ENCODE measurements at regions not wholly inside any gene's neighbourhood (a gene's known extent, or its start where the extent isn't known, plus 50 kb on each side); places are given as distances from the start of the nearest gene placed in this dataset.

DNA sequence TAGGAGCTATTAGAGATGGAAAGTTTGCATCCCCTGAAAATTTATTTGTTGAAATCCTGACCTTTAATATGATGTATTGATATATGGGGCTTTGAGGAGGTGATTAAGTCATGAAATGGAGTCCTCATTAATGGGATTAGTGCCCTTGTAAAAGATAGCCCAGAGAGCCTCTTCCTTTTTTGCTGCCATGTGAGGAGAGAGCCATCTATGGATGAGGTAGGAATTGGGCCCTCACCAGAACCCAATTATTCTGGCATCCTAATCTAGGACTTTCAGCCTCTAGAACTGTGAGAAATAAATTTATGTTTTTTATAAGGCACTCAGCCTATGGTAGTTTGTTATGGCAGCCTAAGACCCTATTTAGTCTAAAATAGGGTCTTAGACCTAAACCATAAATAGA is 250.2 kb upstream of the SLITRK1 start:
- no peaks in the 10 kb centered on the region for H3K9me2 ChIP-seq (ENCODE audit: insufficient read depth)
- no TSS peak for BruUV-seq (replicated peaks)
- POLR2A ChIA-PET (ENCODE audit: unreplicated experiment), result no interaction called here
- intact Hi-C loops (cut with micrococcal nuclease; ENCODE audit: unreplicated experiment), result no loop called here
- no peaks in the 10 kb centered on the region for H3F3A ChIP-seq (ENCODE audit: insufficient read depth, low read depth)
- no peak overlapping the region for H3K4me2 ChIP-seq
- no peak overlapping the region for H2AFZ ChIP-seq
- H3K36me3 ChIP-seq (ENCODE audit: low read depth), result no peaks in the 10 kb centered on the region
- no peak for TF ChIP-seq EZH2 (IDR thresholded peaks at IDR 0.05; ENCODE audit: low read depth)
- TF ChIP-seq CTCF (conservative IDR thresholded peaks at IDR 0.05), result no peak
- no peaks in the 10 kb centered on the region for H3K79me2 ChIP-seq (ENCODE audit: low read depth)
- no peaks in the 10 kb centered on the region for H3K27me3 ChIP-seq (ENCODE audit: insufficient read depth, low read depth)
- DNase-seq, result no peak
- H3K4me1 ChIP-seq (replicated peaks; ENCODE audit: insufficient read depth), result no peaks in the 10 kb centered on the region
- H3K27ac ChIP-seq, result no peak overlapping the region
- H3K9me3 ChIP-seq (ENCODE audit: insufficient read depth, low read depth), result no peaks in the 10 kb centered on the region
- H4K20me1 ChIP-seq (ENCODE audit: insufficient read depth), result no peaks in the 10 kb centered on the region
- CTCF ChIA-PET, result no interaction called here
- H3K4me3 ChIP-seq, result no peak overlapping the region

DNA sequence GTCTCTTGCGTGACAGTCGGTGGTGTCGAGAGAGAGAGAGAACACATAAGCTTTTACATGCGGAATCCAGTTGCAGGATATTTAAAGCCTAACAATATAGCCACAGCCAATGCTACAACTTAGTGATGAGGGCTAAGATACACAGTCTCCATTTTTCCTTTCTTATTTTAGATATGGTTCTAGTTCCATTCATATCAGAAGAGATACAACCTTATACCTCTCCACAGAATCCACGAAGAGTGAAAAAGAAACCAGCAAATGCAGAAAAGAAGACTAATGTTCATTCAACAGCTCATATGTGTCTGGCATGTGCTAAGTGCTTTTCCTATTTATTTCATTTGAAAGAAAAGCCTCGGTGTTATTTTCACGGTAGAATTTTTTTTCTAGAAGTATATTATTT is 249.0 kb upstream of the SLITRK1 start:
- BruUV-seq (replicated peaks), result no TSS peak
- POLR2A ChIA-PET (ENCODE audit: unreplicated experiment), result no interaction called here
- no peaks in the 10 kb centered on the region for H3K9me3 ChIP-seq (ENCODE audit: insufficient read depth, low read depth)
- H4K20me1 ChIP-seq (ENCODE audit: insufficient read depth), result no peaks in the 10 kb centered on the region
- H3K4me2 ChIP-seq, result no peak overlapping the region
- H3K27ac ChIP-seq, result no peak overlapping the region
- CTCF ChIA-PET, result no interaction called here
- H3K4me1 ChIP-seq (replicated peaks; ENCODE audit: insufficient read depth), result no peaks in the 10 kb centered on the region
- no peaks in the 10 kb centered on the region for H3K79me2 ChIP-seq (ENCODE audit: low read depth)
- H3F3A ChIP-seq (ENCODE audit: insufficient read depth, low read depth), result no peaks in the 10 kb centered on the region
- H3K36me3 ChIP-seq (ENCODE audit: low read depth), result no peaks in the 10 kb centered on the region
- no peak overlapping the region for H2AFZ ChIP-seq
- TF ChIP-seq EZH2 (IDR thresholded peaks at IDR 0.05; ENCODE audit: low read depth) (no peak), CTCF (conservative IDR thresholded peaks at IDR 0.05) (no peak)
- intact Hi-C loops (cut with micrococcal nuclease; ENCODE audit: unreplicated experiment), result no loop called here
- no peak for DNase-seq
- H3K4me3 ChIP-seq, result no peak overlapping the region
- H3K27me3 ChIP-seq (ENCODE audit: insufficient read depth, low read depth), result no peaks in the 10 kb centered on the region
- H3K9me2 ChIP-seq (ENCODE audit: insufficient read depth), result no peaks in the 10 kb centered on the region

- CTCF ChIA-PET, result no interaction called here
- Histone ChIP-seq H3K79me2 (ENCODE audit: low read depth) (no peaks in the 10 kb centered on the region), H4K20me1 (ENCODE audit: insufficient read depth) (no peaks in the 10 kb centered on the region), H3K27ac (no peak overlapping the region), H3F3A (ENCODE audit: insufficient read depth, low read depth) (no peaks in the 10 kb centered on the region), H3K4me1 (replicated peaks; ENCODE audit: insufficient read depth) (no peaks in the 10 kb centered on the region), H3K9me2 (ENCODE audit: insufficient read depth) (no peaks in the 10 kb centered on the region), H3K27me3 (ENCODE audit: insufficient read depth, low read depth) (no peaks in the 10 kb centered on the region), H3K9me3 (ENCODE audit: insufficient read depth, low read depth) (no peaks in the 10 kb centered on the region), H3K36me3 (ENCODE audit: low read depth) (no peaks in the 10 kb centered on the region), H3K4me2 (no peak overlapping the region), H3K4me3 (no peak overlapping the region), H2AFZ (no peak overlapping the region)
- BruUV-seq (replicated peaks), result no TSS peak
- no peak for TF ChIP-seq CTCF (conservative IDR thresholded peaks at IDR 0.05)
- no peak for TF ChIP-seq EZH2 (IDR thresholded peaks at IDR 0.05; ENCODE audit: low read depth)
- POLR2A ChIA-PET (ENCODE audit: unreplicated experiment), result no interaction called here
- intact Hi-C loops (cut with micrococcal nuclease; ENCODE audit: unreplicated experiment), result no loop called here
- DNase-seq, result no peak
These were observed 248.3 kb upstream of the SLITRK1 start for GRCh38 chr13:84130495-84131114.

All from PC-9 (cell line).